IPS-20b (cell line): ENCODE measurements at regions not wholly inside any gene's neighbourhood (a gene's known extent, or its start where the extent isn't known, plus 50 kb on each side); places are given as distances from the start of the nearest gene placed in this dataset.

ENCODE experiments used
- H3K27ac ChIP-seq: one replicate; pipeline ENCODE4 v1.5.1; 2013; ENCODE audit warnings: low read length
- H3K27me3 ChIP-seq: 2 replicates; pipeline ENCODE4 v1.6.1; 2013; ENCODE audit warnings: mild to moderate bottlenecking, low read length, inconsistent platforms; ENCODE audit not compliant: insufficient read depth
- H3K36me3 ChIP-seq: 2 replicates; pipeline ENCODE4 v1.6.1; 2013; ENCODE audit warnings: low read depth, mild to moderate bottlenecking, inconsistent platforms, low read length, moderate library complexity; ENCODE audit not compliant: insufficient read depth
- H3K4me1 ChIP-seq: 2 replicates; pipeline ENCODE4 v1.6.1; 2013; ENCODE audit warnings: mild to moderate bottlenecking, control low read depth, inconsistent platforms, low read length, moderate library complexity; ENCODE audit not compliant: insufficient read depth
- H3K4me3 ChIP-seq: 2 replicates; pipeline ENCODE4 v1.5.1; 2013; ENCODE audit warnings: mild to moderate bottlenecking, low read length, inconsistent platforms
- H3K9ac ChIP-seq: 2 replicates; pipeline ENCODE4 v1.6.1; 2013; ENCODE audit warnings: low read depth, mild to moderate bottlenecking, inconsistent platforms, low read length, moderate library complexity
- H3K9me3 ChIP-seq: 2 replicates; pipeline ENCODE4 v1.6.1; 2013; ENCODE audit warnings: mild to moderate bottlenecking, low read depth, low read length, inconsistent platforms; ENCODE audit not compliant: insufficient read depth

- H3K27ac ChIP-seq, result no peak overlapping the region
- H3K9me3 ChIP-seq, result no peaks in the 10 kb centered on the region
- H3K36me3 ChIP-seq, result no peaks in the 10 kb centered on the region
- no peaks in the 10 kb centered on the region for H3K4me1 ChIP-seq
- no peaks in the 10 kb centered on the region for H3K27me3 ChIP-seq
- no peak overlapping the region for H3K4me3 ChIP-seq
- H3K9ac ChIP-seq, result no peak overlapping the region
Observed at GRCh38 chr2:40874380-40874779, 422.5 kb upstream of the SLC8A1 start.

- no peaks in the 10 kb centered on the region for H3K27me3 ChIP-seq
- no peaks in the 10 kb centered on the region for H3K9me3 ChIP-seq
- H3K4me3 ChIP-seq, result no peak overlapping the region
- H3K4me1 ChIP-seq, result no peaks in the 10 kb centered on the region
- H3K36me3 ChIP-seq, result no peaks in the 10 kb centered on the region
- H3K27ac ChIP-seq, result no peak overlapping the region
- H3K9ac ChIP-seq, result no peak overlapping the region
Observed at GRCh38 chr2:40877734-40878288, 425.9 kb upstream of the SLC8A1 start.

- H3K27ac ChIP-seq, result no peak overlapping the region
- H3K27me3 ChIP-seq, result no peaks in the 10 kb centered on the region
- no peak overlapping the region for H3K9ac ChIP-seq
- no peaks in the 10 kb centered on the region for H3K4me1 ChIP-seq
- H3K36me3 ChIP-seq, result no peaks in the 10 kb centered on the region
- no peak overlapping the region for H3K4me3 ChIP-seq
- no peaks in the 10 kb centered on the region; the same call in 1 of the 2 replicates for H3K9me3 ChIP-seq
Observed at GRCh38 chr2:40879305-40879704, 427.4 kb upstream of the SLC8A1 start.

GRCh38 chr2:40886100-40886499 lies 434.2 kb upstream of the SLC8A1 start:
- Histone ChIP-seq H3K36me3 (peaks cover 6% of the 10 kb centered on the region; the same call in 1 of the 2 replicates), H3K27ac (no peak overlapping the region), H3K4me3 (no peak overlapping the region), H3K27me3 (no peaks in the 10 kb centered on the region), H3K4me1 (no peaks in the 10 kb centered on the region), H3K9me3 (peaks cover 14% of the 10 kb centered on the region), H3K9ac (no peak overlapping the region)

- no peak overlapping the region for H3K27ac ChIP-seq
- no peaks in the 10 kb centered on the region for H3K27me3 ChIP-seq
- H3K4me1 ChIP-seq, result no peaks in the 10 kb centered on the region
Observed at GRCh38 chr2:40886655-40887054, 434.8 kb upstream of the SLC8A1 start.

GRCh38 chr2:40896358-40896757 lies 444.5 kb upstream of the SLC8A1 start:
- no peak overlapping the region for H3K27ac ChIP-seq
- no peaks in the 10 kb centered on the region for H3K9me3 ChIP-seq
- H3K9ac ChIP-seq, result no peak overlapping the region
- no peaks in the 10 kb centered on the region for H3K27me3 ChIP-seq
- H3K4me1 ChIP-seq, result no peaks in the 10 kb centered on the region
- H3K36me3 ChIP-seq, result no peaks in the 10 kb centered on the region
- no peak overlapping the region for H3K4me3 ChIP-seq

More at GRCh38 chr2:40886655-40887054, 434.8 kb upstream of the SLC8A1 start:
- peaks cover 6% of the 10 kb centered on the region; the same call in 1 of the 2 replicates for H3K36me3 ChIP-seq
- H3K9me3 ChIP-seq, result peaks cover 14% of the 10 kb centered on the region
- H3K9ac ChIP-seq, result no peak overlapping the region
- H3K4me3 ChIP-seq, result no peak overlapping the region

- no peaks in the 10 kb centered on the region for H3K9me3 ChIP-seq
- no peaks in the 10 kb centered on the region for H3K36me3 ChIP-seq
- no peak overlapping the region for H3K4me3 ChIP-seq
- H3K27ac ChIP-seq, result no peak overlapping the region
- H3K27me3 ChIP-seq, result no peaks in the 10 kb centered on the region
- H3K9ac ChIP-seq, result no peak overlapping the region
- no peaks in the 10 kb centered on the region for H3K4me1 ChIP-seq
Observed at GRCh38 chr2:40914666-40915065, 462.8 kb upstream of the SLC8A1 start.

- H3K4me3 ChIP-seq, result no peak overlapping the region
- H3K27me3 ChIP-seq, result no peaks in the 10 kb centered on the region
- H3K27ac ChIP-seq, result no peak overlapping the region
- H3K9me3 ChIP-seq, result no peaks in the 10 kb centered on the region
- H3K9ac ChIP-seq, result no peak overlapping the region
- no peaks in the 10 kb centered on the region for H3K36me3 ChIP-seq
- H3K4me1 ChIP-seq, result no peaks in the 10 kb centered on the region
Observed at GRCh38 chr2:40915651-40916050, 463.8 kb upstream of the SLC8A1 start.

- Histone ChIP-seq H3K27ac (no peak overlapping the region), H3K27me3 (no peaks in the 10 kb centered on the region), H3K36me3 (no peaks in the 10 kb centered on the region), H3K9me3 (no peaks in the 10 kb centered on the region), H3K9ac (no peak overlapping the region), H3K4me1 (no peaks in the 10 kb centered on the region), H3K4me3 (no peak overlapping the region)
Observed at GRCh38 chr2:40935349-40935748, 483.5 kb upstream of the SLC8A1 start.

GRCh38 chr2:40937284-40937683 lies 485.4 kb upstream of the SLC8A1 start:
- no peaks in the 10 kb centered on the region for H3K4me1 ChIP-seq
- H3K36me3 ChIP-seq, result no peaks in the 10 kb centered on the region
- H3K9ac ChIP-seq, result no peak overlapping the region
- H3K27ac ChIP-seq, result no peak overlapping the region
- peaks cover 7% of the 10 kb centered on the region; the same call in 1 of the 2 replicates for H3K9me3 ChIP-seq
- no peaks in the 10 kb centered on the region for H3K27me3 ChIP-seq
- no peak overlapping the region for H3K4me3 ChIP-seq

GRCh38 chr2:40953341-40953740 lies 501.5 kb upstream of the SLC8A1 start:
- H3K4me1 ChIP-seq, result no peaks in the 10 kb centered on the region
- no peaks in the 10 kb centered on the region for H3K36me3 ChIP-seq
- H3K9me3 ChIP-seq, result no peaks in the 10 kb centered on the region
- no peak overlapping the region for H3K4me3 ChIP-seq
- H3K27me3 ChIP-seq, result no peaks in the 10 kb centered on the region
- H3K9ac ChIP-seq, result no peak overlapping the region
- H3K27ac ChIP-seq, result no peak overlapping the region

- H3K27me3 ChIP-seq, result no peaks in the 10 kb centered on the region
- no peaks in the 10 kb centered on the region for H3K9me3 ChIP-seq
- H3K27ac ChIP-seq, result no peak overlapping the region
- H3K36me3 ChIP-seq, result no peaks in the 10 kb centered on the region
- no peak overlapping the region for H3K9ac ChIP-seq
- no peak overlapping the region for H3K4me3 ChIP-seq
- H3K4me1 ChIP-seq, result no peaks in the 10 kb centered on the region
Observed at GRCh38 chr2:40955042-40955441, 503.2 kb upstream of the SLC8A1 start.
